ENCODE measurements at regions not wholly inside any gene's neighbourhood (a gene's known extent, or its start where the extent isn't known, plus 50 kb on each side); places are given as distances from the start of the nearest gene placed in this dataset.
"Not testable (repeated sequence)": the region's sequence is repeated elsewhere in the genome, so short reads cannot be mapped to it uniquely, and the experiment has no call there.

DNA sequence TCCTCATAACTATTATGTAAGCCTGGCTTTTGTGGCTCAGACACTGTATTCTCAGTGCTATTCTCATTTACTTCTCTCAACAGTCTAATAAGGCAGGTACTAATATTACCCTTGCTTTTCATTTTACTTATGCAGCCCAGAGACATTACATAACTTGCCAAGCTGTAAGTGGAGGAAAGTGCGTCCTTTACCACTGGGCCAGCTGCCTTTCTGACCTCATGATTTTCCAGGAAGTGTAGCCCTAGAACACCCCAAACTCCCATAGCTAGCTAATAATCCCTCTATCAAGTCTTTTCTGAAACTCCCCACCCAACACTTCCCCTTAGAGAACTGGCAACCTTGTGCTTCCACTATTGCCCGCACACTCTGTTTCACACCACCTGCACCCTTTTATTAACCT, 192.9 kb upstream of the HMHB1 start:
- DNase-seq, result no peak

DNA sequence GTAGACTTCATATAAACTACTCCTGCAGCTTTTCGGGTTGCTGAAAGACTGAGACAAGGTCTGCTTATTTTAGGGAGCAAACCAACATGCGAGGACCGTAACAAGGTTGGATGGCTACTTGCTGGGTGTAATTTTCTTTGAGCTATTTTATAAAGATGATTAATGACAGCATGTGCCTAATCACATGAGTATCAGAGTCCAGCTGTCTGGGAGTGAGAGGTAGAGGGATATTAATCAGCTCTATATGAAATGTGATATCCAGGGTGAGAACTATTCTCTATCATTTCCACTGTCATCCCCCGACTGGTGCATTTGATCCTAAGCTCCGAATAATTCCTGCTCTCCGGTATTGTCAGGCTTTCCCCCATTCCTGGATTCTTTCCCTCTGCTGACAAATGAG, 193.8 kb upstream of the HMHB1 start:
- DNase-seq, result no peak

DNA sequence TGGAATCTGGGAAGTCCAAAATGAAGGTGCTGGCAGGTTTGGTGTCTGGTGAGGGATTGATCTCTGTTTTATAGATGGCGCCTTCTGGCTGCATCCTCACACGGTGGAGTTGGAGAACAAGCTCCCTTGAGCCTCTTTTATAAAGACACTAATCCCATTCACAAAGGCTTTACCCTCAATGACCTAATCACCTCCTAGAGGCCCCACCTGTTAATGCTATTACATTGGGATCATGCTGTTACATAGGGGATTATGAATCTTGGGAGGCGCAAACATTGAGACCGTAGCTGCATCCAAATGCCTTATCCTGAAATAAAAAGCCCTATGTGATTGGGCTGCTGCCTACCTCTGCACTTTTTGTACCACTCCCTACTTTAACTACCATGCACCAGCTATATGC, 197.1 kb upstream of the HMHB1 start:
- DNase-seq, result no peak

DNA sequence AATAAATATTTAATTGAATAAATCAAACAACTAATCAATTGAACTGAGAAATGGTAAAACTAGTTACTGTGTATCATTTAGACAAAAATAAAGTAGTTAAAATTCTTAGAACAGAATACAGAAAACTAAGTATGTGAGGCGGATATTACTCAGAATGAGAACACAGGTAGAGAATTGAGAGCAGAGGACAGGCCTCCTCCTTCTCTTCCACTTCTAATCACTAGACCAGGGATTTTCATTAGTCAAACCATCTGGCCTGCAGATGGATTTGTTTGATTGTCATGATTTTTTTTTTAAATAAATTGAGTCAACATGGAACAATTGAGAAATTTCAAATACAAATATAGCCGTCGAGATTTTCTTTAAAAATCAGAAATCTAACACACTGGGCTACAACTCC, 198.6 kb upstream of the HMHB1 start:
- no peak for DNase-seq

DNA sequence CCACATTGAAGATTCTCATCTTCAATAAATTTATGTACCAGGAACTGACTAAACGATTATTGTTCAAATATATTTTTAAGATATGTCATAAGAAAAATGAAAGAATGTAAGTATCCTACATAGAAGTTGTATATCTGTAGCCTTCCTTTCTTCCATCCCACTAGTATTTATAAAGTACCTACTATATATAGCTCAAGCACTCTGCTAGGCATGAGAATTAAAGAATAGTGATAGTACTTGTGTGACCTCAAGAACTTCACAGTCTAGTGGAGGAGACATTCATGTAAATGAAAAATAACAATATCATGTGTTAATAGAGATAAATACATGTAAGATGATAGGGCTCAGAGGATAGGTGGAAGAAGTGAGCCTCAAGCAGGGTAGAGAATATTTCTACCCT, 201.0 kb upstream of the HMHB1 start:
- DNase-seq, result no peak

DNA sequence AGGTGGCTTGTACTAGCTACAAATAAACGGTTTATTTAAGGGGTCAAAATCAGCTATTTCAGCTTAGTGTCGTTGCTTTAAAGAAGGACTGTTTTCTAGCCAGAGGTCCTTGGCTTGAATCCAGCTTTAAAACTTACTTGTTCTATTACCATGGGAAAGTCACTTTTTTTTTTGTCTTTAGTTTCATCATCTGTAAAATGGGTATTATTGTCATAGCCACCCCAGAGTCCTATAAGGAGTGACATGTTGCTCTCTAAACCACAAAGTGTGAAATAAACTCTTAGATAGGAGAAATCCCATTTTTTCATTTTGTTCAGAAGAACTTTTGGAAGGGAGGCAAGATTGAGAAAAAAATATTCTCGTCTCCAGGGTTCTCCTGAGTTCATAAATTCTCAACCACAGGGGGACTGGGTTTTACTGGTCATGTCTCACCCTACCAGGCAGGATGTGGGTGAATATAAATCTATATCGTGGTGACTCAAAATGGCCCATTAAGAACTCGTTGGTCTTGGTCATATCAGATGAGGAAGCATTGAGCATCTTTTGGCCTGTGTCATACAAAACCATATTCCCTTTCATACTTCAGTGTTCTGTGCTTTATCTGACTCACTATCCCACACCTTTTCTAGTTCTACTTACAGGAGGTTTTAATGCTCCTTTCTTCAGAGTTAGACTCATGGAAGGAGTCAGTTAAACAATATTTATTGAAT, 202.7 kb upstream of the NR3C1 start:
- no peak for DNase-seq

DNA sequence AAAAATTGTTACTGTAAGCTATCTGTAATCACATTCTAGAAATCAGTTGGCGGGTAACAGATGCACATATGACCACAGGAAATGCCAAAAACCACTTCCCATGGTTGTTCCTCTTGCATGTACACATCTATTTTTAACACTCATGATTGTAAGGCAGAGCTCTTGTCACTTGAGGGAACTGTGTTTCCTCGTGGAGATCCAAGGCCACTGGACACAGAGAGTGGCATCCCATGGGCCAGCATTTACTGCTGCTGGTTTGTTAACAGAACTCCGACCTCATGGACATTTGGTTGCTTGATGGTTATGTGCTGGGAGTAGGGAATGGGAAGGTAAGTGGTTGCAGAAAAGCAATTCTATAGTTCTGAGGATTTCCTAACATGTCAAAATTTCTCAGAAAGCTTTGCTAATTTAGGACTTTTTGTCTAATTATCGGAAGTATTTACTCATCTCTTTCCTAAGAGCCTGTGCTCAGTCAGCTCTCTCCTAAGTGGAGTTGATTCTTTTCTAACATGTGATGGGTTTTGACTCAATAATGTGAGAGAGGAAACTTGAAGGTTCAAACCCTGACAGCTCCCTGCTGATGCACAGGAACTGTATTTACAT, 202.0 kb upstream of the NR3C1 start:
- no peak for DNase-seq

DNA sequence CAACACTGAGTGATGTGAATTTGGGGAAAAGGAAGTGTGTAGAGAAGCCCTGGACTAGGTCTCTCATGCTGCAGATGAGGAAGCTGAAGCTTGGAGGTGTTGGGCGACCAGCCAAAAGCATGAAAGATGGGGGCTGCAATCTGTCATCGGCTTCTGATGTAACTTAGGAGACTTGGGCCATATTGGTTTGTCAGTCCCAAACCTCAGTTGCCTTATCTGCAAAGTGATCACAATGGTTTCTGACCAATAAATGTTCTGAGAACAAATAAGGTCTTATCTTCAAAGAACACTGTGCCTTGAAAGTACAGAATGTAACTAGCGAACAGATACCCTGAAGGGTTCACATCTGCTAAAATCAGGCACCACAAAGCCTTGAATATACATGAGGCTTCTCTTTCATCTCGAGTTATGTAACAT, 198.4 kb upstream of the NR3C1 start:
- DNase-seq, result no peak

DNA sequence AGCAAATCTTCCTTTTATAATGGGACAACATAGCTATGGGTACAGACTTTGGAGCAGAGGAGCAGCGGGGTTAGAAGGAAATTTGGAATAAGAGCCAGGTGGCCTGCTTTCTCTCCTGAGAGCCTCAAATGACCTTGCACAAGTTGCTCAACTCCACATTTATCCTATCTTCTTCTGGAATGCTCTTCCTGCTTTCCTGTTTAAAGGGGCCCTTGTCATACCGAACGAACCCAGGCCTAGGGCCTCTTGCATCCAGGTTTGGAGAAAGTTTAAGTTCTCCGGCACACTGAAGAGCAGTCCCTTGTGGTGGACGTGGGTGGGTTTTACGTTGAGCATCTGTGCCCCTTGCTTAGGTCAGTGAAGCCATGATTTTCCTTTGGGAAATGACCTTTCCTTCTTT, 197.9 kb upstream of the NR3C1 start:
- no peak for DNase-seq

DNA sequence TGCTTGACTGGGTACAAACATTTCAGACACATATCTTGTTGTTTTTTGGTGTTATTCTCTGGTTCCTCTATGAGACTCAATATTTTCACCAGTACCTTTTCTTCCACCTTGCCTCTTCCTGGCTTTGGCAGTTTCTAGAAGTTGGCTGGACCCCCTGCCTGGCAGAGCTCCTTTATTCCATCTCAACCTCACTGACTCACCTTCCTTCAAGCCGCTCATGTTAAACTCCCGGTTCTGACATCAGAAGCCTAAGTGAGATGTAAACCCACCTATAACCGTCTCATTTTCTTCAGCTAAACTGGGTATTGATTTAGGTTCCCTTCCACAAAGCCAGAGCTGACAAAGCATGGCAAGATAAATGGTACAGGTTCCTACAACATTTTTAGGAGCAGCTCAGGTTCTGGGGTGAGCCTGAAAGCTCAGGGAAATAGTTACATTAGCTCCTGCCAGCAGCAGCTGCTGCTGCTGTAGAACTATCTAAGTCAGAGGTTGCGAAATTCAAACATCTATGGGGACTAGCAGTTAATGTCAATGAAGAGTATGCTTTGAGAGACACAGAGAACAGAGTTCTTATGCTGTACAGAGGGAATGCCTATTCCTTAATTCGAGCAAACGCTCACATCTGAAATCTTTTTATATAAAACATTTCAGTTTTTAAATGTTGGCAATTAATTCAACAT, 197.1 kb upstream of the NR3C1 start:
- no peak for DNase-seq

DNA sequence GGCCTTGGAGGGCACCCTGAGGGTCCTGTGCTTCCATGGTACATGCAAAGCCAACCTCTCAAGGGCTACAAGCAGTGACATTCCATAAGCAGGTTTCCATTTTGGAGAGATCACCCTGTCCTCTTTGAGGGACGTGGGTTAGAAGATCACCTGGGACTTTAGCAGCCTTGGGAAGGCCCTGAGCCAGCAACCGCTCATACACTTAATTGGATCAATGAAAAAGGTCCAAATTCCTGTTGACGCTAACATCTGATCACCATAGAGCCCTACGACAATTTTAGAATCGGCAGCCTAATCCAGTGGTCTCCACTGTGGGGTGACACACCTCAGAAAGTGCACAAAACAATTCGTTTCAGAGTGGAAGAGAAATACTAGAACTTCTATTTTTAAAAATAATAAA, 196.0 kb upstream of the NR3C1 start:
- DNase-seq, result no peak

DNA sequence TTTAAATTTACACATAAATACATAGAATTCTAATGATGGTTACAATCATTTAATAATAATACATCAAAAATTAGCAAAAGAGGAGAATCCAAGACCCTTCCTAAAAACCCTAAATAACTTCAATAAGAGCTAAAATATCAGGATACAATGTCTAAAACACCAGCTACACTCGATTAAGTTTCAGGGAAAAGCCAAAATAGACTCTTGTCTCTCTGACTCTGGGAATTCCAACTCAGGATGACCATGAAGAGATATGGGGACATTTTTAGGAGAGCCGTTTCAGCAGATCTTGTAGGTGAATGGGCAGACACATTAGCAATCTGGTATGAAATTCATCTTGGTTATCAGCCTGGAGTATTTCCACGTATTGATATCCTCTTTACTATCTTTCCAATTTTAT, 193.3 kb upstream of the NR3C1 start:
- DNase-seq, result no peak

DNA sequence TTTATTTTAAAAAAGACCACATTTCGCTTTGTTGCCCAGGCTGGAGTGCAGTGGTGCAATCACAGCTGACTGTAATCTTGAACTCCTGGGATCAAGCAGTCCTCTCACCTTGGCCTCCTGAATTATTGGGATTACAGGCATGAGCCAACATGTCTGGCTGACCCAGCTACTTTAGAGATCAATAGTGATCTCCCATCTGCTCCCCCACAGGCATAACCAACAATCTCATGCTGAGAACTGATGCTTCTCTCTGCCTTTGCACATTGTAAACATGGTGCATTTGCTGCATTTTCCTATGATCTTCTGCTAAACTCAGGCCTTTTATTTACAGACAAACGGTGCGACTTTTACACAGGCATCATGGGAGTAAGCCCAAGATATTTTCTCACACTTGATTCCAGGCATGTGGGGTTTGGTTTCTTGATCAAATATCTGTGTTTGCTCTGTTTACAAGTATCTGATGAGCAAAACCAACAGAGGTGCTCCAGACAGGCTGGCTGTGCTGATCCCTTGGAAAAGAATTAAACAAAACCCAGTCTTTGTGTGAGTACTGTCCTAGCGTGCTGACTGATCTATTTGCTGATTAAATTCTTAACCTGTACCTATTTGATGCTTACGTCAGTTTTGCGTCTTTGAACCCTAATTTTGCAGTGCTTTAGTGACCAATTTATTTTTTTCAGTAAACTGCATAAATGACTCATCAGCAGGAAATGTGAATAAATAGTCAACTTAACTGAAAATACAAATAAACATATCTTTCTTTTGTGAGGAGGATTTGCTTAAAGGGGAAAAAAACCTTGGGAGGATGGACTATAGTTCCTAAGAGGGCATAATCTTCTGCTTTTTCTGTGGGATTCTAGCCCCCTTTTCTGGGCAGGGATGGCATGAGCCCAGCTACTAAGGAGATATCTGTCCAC, 191.7 kb upstream of the NR3C1 start:
- no peak for DNase-seq

DNA sequence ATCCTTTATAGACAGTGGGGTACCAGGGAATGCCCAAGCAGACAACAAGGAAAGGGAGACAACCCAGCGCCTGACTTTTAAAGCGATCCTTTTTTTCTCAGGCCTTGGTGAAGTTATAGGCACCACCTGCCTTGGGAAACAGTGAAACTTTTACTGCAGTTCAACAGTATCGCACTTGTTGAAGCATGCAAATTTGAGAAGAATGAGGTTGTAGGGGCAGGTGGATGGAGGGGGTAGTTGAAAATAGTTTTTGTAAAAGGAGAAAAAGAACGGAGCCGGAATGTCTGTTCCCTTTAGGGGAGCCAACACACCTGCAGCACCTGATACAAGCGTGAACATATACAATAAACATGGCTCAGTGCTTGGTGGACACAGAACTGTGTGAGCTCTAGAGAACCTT, 190.2 kb upstream of the NR3C1 start:
- DNase-seq, result no peak

DNA sequence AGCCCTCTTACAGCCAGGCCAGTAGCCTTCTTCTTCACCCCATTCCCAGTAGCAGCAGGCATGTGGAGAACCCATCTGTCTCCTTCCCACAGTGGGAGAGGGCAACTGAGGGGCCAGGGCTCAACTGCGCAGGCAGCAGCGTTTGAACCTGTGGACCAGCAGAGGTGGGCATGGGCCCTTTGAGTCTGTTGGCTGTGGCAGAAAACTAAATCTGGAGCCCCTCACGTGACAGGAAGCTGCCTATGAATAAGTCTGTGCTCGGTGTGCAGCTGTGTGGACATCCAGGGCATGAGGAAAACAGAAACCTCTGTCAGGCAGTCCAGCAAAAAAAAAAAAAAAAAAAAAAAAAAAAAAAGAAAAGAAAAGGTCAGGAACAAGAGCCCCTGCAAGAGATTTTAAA, 189.2 kb upstream of the NR3C1 start:
- no peak for DNase-seq

DNA sequence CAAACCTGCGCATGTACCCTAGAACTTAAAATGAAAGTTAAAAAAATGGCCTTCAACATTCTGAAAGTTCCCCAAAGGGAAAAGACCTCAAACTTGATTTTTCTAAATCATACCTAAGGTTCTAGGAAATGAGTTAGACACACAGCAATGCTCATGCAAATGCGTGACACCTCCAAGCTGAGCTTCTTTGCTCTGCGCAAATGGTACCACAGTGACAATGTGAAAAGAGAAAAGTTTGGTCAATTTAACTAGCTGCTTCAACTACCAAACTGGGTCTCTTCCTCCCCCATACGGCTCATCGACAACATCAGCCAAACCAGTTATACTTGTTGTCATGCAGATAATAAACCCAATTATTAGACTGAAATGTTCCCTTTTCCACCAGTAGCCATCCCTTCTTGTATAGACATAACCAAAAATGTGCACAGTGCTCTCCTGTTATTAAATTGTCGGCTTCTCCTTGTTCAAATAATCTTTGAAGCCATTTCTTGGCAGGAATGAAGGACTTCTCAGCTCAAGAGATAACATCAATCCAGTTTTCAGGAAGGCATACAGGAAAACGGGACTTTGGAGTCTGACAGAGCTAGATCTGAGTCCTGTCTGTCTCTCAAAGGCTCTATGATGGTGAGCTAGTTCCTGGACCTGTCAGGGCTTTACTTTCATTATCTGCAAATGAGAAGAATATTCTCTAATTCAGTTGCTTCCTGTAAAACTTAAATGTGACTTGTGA, 185.6 kb upstream of the NR3C1 start:
- DNase-seq, result no peak

DNA sequence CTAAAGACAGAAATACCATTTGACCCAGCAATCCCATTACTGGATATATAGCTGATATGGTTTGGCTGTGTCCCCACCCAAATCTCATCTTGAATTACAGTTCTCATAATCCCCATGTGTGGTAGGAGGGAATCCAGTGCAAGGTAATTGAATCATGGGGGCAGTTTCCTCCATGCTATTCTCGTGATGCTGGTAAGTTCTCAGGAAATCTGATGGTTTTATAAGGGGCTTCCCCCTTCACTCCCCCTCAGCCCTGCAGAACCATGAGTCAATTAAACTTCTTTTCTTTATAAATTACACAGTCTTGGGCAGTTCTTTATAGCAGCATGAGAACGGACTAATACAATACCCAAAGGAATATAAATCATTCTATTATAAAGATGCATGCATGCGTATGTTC, 184.6 kb upstream of the NR3C1 start:
- not testable (repeated sequence) for DNase-seq

DNA sequence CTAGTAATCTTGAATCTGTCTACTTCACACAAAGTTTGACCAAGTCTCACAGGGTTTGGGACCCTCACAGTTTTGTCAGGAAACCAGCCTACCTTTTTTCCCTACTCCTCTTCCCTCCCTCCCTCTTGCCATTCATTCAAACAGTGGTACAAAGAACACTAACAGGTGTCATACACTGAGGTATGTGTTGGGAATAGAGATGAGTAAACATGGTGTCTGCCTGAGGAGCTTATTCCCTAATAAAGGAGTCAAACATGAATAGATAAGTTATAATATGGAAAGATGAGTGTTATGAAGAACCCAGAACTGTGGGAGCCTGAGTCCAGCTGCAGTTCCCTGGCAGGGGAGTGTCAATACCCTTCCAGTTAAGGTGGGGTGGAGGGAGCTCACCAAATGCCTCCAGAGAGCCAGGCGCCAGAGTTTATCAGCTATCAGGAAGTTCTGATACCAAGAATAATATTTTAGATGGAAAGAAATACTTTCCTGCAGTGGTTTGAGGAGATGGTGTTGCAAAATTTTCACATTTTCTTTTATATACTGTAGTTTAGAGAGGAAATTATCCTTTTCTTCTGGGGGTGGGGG, 183.4 kb upstream of the NR3C1 start:
- DNase-seq, result no peak

DNA sequence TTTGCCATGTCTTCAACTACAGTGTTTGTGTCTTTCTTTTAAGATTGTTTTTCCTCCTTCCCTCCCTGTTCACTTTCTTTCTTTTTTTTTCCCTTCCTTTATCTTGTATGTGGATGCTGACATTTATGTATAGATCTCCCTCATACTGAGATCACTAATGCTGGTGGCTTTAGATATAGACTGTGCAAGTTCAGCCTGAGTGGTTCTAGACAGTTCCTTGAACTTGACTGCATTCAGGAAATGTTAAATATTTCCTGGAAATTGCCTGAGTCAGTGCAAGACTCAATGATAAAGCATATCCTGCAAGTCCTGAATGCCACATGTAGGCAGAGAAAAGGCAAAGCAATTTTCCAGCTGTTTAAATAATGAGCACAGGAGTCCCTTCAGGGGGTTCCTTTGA, 182.5 kb upstream of the NR3C1 start:
- no peak for DNase-seq

DNA sequence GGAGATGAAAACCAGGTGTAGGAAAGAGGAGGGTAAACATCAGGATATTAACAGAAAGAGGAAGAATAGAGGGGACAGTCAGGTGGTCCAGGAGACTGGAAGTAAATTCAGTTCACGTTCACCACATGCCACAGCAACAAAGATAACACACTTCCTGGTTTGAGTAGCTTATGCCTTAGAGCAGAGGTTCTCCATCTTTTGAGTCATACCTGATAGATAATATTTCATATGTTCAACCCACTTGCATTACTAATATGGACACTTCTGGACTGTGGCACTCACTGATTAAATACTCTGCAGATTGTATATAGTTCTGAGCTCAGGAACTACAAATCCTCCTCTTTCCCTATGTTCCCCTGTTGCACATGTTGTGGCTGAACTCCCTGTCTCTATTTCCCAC, 179.9 kb upstream of the NR3C1 start:
- DNase-seq, result no peak

DNA sequence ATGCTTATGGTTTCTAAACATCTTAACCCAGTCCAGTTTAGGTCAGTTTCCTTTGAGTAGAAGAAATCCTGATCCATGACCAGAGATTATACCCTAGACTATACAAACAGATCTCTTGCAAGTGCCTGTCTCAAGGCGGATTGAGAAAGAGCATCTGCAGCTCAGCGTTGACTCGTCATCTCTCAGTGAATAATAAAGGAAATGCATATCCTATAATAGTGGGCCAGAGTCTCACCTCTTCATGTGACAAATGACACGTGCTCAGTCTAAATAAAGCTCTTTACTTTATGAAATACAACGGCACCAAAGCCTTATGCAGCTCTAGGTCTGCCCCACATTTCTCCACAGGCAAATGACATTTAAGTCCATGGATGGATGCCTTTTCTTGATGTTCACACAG, 179.4 kb upstream of the NR3C1 start:
- DNase-seq, result no peak

DNA sequence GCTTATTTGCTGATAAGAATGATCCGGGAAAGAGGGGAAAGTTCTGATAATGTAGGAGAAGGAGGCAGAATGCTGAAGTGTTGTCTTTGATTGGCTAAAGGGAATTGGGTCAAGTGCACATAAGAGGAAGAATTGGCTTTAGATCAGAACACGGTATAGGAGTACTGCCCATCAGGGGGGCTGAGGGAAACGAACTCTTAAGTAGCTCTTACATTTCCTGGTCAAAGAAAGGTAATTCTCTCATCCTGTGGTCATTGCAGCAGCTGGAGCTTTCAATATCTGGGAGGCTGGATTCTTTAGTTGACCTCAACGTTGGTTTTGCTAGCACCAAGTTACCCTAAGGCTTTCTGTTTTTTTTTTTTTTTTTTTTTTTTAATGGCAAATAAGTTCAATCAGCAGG, 178.7 kb upstream of the NR3C1 start:
- no peak for DNase-seq

Measured in left hindlimb (tissue), 1 donor.